OCI-LY1 (cell line): ENCODE measurements at regions not wholly inside any gene's neighbourhood (a gene's known extent, or its start where the extent isn't known, plus 50 kb on each side); places are given as distances from the start of the nearest gene placed in this dataset.

Source experiments
- CTCF ChIP-seq: fragments of 200-600 bp; sonication (generic), shearing (Covaris generic); IDR thresholded peaks from 2 replicates; pipeline ENCODE4 v1.5.1; 2017; ENCODE audit warnings: mild to moderate bottlenecking, antibody characterized with exemption, low read length, moderate library complexity, mixed read lengths
- EZH2 ChIP-seq: fragments of 200-600 bp; sonication (generic), shearing (Covaris generic); IDR thresholded peaks from 2 replicates; pipeline ENCODE4 v1.8.0; 2017; ENCODE audit warnings: borderline replicate concordance, mixed run types, mild to moderate bottlenecking, antibody characterized with exemption, low read length, moderate library complexity, mixed read lengths

- no peak for TF ChIP-seq CTCF
- no peak for TF ChIP-seq EZH2
Observed at GRCh38 chr9:117649126-117649525, 55.1 kb upstream of the TLR4 start.
